ENCODE measurements at regions not wholly inside any gene's neighbourhood (a gene's known extent, or its start where the extent isn't known, plus 50 kb on each side); places are given as distances from the start of the nearest gene placed in this dataset.

GRCh38 chr5:85865296-85865695, 752.4 kb upstream of the COX7C start:
- TF ChIP-seq CTCF (conservative IDR thresholded peaks at IDR 0.05) (no peak), EZH2 (IDR thresholded peaks at IDR 0.05; ENCODE audit: low read depth) (no peak)
